ENCODE measurements at regions not wholly inside any gene's neighbourhood (a gene's known extent, or its start where the extent isn't known, plus 50 kb on each side); places are given as distances from the start of the nearest gene placed in this dataset.

GRCh38 chr7:156050636-156051569 is 238.6 kb upstream of the SHH start:
- TF ChIP-seq CTCF (IDR thresholded peaks at IDR 0.05; ENCODE audit: insufficient read depth, low read length, poor library complexity, severe bottlenecking) (no peak), EZH2phosphoT487 (conservative IDR thresholded peaks at IDR 0.05; ENCODE audit: low read length) (no peak)
